ENCODE measurements at regions not wholly inside any gene's neighbourhood (a gene's known extent, or its start where the extent isn't known, plus 50 kb on each side); places are given as distances from the start of the nearest gene placed in this dataset.

GRCh38 chr3:191020730-191021396 is 158.4 kb upstream of the GMNC start:
- TF ChIP-seq, protein P1, sequence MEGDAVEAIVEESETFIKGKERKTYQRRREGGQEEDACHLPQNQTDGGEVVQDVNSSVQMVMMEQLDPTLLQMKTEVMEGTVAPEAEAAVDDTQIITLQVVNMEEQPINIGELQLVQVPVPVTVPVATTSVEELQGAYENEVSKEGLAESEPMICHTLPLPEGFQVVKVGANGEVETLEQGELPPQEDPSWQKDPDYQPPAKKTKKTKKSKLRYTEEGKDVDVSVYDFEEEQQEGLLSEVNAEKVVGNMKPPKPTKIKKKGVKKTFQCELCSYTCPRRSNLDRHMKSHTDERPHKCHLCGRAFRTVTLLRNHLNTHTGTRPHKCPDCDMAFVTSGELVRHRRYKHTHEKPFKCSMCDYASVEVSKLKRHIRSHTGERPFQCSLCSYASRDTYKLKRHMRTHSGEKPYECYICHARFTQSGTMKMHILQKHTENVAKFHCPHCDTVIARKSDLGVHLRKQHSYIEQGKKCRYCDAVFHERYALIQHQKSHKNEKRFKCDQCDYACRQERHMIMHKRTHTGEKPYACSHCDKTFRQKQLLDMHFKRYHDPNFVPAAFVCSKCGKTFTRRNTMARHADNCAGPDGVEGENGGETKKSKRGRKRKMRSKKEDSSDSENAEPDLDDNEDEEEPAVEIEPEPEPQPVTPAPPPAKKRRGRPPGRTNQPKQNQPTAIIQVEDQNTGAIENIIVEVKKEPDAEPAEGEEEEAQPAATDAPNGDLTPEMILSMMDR (IDR thresholded peaks at IDR 0.05) = no peak
- TF ChIP-seq EZH2 (IDR thresholded peaks at IDR 0.05) = no peak

All from neural progenitor cell (in vitro differentiated cells).